Large intestine (tissue), 3 donors: ENCODE measurements at regions not wholly inside any gene's neighbourhood (a gene's known extent, or its start where the extent isn't known, plus 50 kb on each side); places are given as distances from the start of the nearest gene placed in this dataset.
"Not testable (repeated sequence)": the region's sequence is repeated elsewhere in the genome, so short reads cannot be mapped to it uniquely, and the experiment has no call there.

ENCODE experiments used
- DNase-seq, 2 donors: peaks; one replicate each; pipeline versions ENCODE4 v3.0.0 to v3.0.0-alpha.2; 2013
- H3K27ac ChIP-seq: one replicate; pipeline ENCODE4 v1.5.1; 2013; ENCODE audit warnings: low read length
- H3K27me3 ChIP-seq: 2 replicates; pipeline ENCODE4 v1.6.1; 2013; ENCODE audit warnings: low read length; ENCODE audit not compliant: control insufficient read depth, insufficient read depth
- H3K36me3 ChIP-seq: 2 replicates; pipeline ENCODE4 v1.6.1; 2013; ENCODE audit warnings: low read length; ENCODE audit not compliant: control insufficient read depth, insufficient read depth
- H3K4me1 ChIP-seq: one replicate; pipeline ENCODE4 v1.6.1; 2013; ENCODE audit warnings: low read length; ENCODE audit not compliant: control insufficient read depth, insufficient read depth
- H3K4me3 ChIP-seq: one replicate; pipeline ENCODE4 v1.5.1; 2013; ENCODE audit warnings: low read length
- H3K9me3 ChIP-seq: one replicate; pipeline ENCODE4 v1.6.1; 2013; ENCODE audit warnings: mild to moderate bottlenecking, low read depth, low read length, moderate library complexity; ENCODE audit not compliant: control insufficient read depth
- WGBS: methylation state at CpG from one replicate; pipeline ENCODE4 v1.1.5; 2013; ENCODE audit warnings: low lambda C conversion rate; ENCODE audit not compliant: insufficient coverage; 5-methylcytosine and 5-hydroxymethylcytosine counted together

GRCh38 chr7:32217341-32218153 lies 147.3 kb upstream of the PDE1C start:
- Histone ChIP-seq H3K4me1 (no peaks in the 10 kb centered on the region), H3K9me3 (no peaks in the 10 kb centered on the region), H3K36me3 (no peaks in the 10 kb centered on the region), H3K27ac (no peak overlapping the region), H3K4me3 (no peak overlapping the region), H3K27me3 (peaks cover 3% of the 10 kb centered on the region)
- 73% methylated on average over 3 of the region's 5 CpGs for WGBS
- DNase-seq: no peak

GRCh38 chr7:32216759-32217158 lies 146.6 kb upstream of the PDE1C start:
- Histone ChIP-seq H3K27me3 (peaks cover 3% of the 10 kb centered on the region), H3K9me3 (no peaks in the 10 kb centered on the region), H3K4me1 (no peaks in the 10 kb centered on the region), H3K4me3 (no peak overlapping the region), H3K27ac (no peak overlapping the region), H3K36me3 (no peaks in the 10 kb centered on the region)
- no peak for DNase-seq
- no CpG with 5 or more reads among the region's 4 CpGs for WGBS

- no CpG with 5 or more reads among the region's 1 CpG for WGBS
Measured at GRCh38 chr7:32215697-32216096, 145.5 kb upstream of the PDE1C start.

GRCh38 chr7:32214913-32215312 lies 144.7 kb upstream of the PDE1C start:
- Histone ChIP-seq H3K9me3 (no peaks in the 10 kb centered on the region), H3K4me3 (no peak overlapping the region), H3K27me3 (peaks cover 3% of the 10 kb centered on the region), H3K36me3 (no peaks in the 10 kb centered on the region), H3K27ac (no peak overlapping the region), H3K4me1 (no peaks in the 10 kb centered on the region)
- no CpG with 5 or more reads among the region's 4 CpGs for WGBS
- DNase-seq: no peak

More at GRCh38 chr7:32215697-32216096, 145.5 kb upstream of the PDE1C start:
- DNase-seq: no peak
- Histone ChIP-seq H3K4me3 (no peak overlapping the region), H3K9me3 (no peaks in the 10 kb centered on the region), H3K27ac (no peak overlapping the region), H3K27me3 (peaks cover 3% of the 10 kb centered on the region), H3K4me1 (no peaks in the 10 kb centered on the region), H3K36me3 (no peaks in the 10 kb centered on the region)

- Histone ChIP-seq H3K36me3 (no peaks in the 10 kb centered on the region), H3K9me3 (no peaks in the 10 kb centered on the region), H3K4me1 (no peaks in the 10 kb centered on the region), H3K4me3 (no peak overlapping the region), H3K27me3 (peaks cover 8% of the 10 kb centered on the region), H3K27ac (no peak overlapping the region)
- DNase-seq: no peak
- 100% methylated on average over 1 of the region's 7 CpGs for WGBS
Measured at GRCh38 chr7:32212321-32212720, 142.1 kb upstream of the PDE1C start.

- H3K9me3 ChIP-seq: no peaks in the 10 kb centered on the region
- no peaks in the 10 kb centered on the region for H3K36me3 ChIP-seq
- no peak overlapping the region for H3K27ac ChIP-seq
- DNase-seq: no peak
- WGBS: 20% methylated on average over 4 of the region's 8 CpGs
- H3K4me1 ChIP-seq: no peaks in the 10 kb centered on the region
- H3K27me3 ChIP-seq: peaks cover 14% of the 10 kb centered on the region
- no peak overlapping the region for H3K4me3 ChIP-seq
Measured at GRCh38 chr7:32206987-32207386, 136.8 kb upstream of the PDE1C start.

GRCh38 chr7:32206488-32206887 lies 136.3 kb upstream of the PDE1C start:
- H3K4me1 ChIP-seq: no peaks in the 10 kb centered on the region
- H3K9me3 ChIP-seq: no peaks in the 10 kb centered on the region
- WGBS: no CpG with 5 or more reads among the region's 6 CpGs
- peaks cover 17% of the 10 kb centered on the region for H3K27me3 ChIP-seq
- H3K27ac ChIP-seq: no peak overlapping the region
- H3K36me3 ChIP-seq: no peaks in the 10 kb centered on the region
- DNase-seq: no peak
- no peak overlapping the region for H3K4me3 ChIP-seq

GRCh38 chr7:32205298-32205824 lies 135.2 kb upstream of the PDE1C start:
- not testable (repeated sequence) for H3K36me3 ChIP-seq, H3K9me3 ChIP-seq, DNase-seq, H3K4me1 ChIP-seq, H3K4me3 ChIP-seq, H3K27ac ChIP-seq
- H3K27me3 ChIP-seq: peaks cover 17% of the 10 kb centered on the region
- WGBS: no CpG with 5 or more reads among the region's 4 CpGs

GRCh38 chr7:32204361-32205018 lies 134.3 kb upstream of the PDE1C start:
- no peaks in the 10 kb centered on the region for H3K9me3 ChIP-seq
- no peak overlapping the region for H3K27ac ChIP-seq
- H3K36me3 ChIP-seq: no peaks in the 10 kb centered on the region
- no peak overlapping the region for H3K4me3 ChIP-seq
- no peaks in the 10 kb centered on the region for H3K4me1 ChIP-seq
- 0% methylated on average over 2 of the region's 9 CpGs for WGBS
- DNase-seq: peak; percentile 23 to 25
- peaks cover 17% of the 10 kb centered on the region for H3K27me3 ChIP-seq

- DNase-seq: no peak
- no CpG with 5 or more reads among the region's 1 CpG for WGBS
- Histone ChIP-seq H3K9me3 (no peaks in the 10 kb centered on the region), H3K36me3 (no peaks in the 10 kb centered on the region), H3K27me3 (peaks cover 3% of the 10 kb centered on the region), H3K4me3 (no peak overlapping the region), H3K4me1 (no peaks in the 10 kb centered on the region), H3K27ac (no peak overlapping the region)
Measured at GRCh38 chr7:32200646-32201045, 130.4 kb upstream of the PDE1C start.
